ENCODE measurements at regions not wholly inside any gene's neighbourhood (a gene's known extent, or its start where the extent isn't known, plus 50 kb on each side); places are given as distances from the start of the nearest gene placed in this dataset.
"Not testable (repeated sequence)": the region's sequence is repeated elsewhere in the genome, so short reads cannot be mapped to it uniquely, and the experiment has no call there.

DNA sequence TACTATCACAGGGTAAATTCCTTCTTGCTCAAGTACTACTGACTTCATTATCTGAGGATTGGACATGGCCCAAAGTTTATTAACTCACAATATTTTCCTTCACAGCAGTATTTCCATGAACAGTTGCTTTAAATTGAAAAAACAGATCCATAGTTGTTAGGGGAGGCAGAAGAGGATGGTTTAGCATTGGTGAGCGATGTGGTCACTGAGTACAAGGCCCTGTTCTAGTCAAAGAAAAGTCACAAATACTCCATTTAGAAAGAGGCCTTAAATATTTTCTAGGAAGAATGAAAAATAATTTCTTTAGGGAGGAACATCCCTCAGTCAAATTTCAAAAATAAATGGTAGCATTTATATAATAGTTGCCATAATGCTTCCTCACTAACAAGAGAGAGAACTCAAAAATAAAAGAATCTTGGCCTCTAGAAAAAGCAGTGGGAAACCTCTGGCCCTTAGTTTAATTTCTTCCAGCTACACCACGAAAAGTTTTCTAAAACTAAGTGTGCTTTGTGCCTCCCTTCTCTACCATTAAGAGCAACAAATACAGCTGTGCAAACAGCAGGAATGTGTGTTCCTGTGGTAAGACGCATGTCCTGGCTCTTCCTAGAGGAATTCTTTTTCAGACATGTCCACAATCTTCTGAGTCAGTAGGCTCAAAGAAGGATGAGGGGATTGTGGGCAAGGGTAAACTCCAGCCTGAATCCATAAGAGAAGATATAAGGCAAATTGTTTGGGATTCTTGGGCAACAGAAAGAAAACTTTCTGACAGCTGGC, 105.7 kb downstream of the HOXA1 start:
- no peak overlapping the region for H3K4me3 Mint-ChIP-seq
- no peaks in the 10 kb centered on the region for H3K9me3 Mint-ChIP-seq (ENCODE audit: low read depth)
- ChIA-PET POLR2A (no interaction called here), CTCF (interaction anchor here (0.6 to 0.7 kb wide), 2 partner anchors 1018 to 1584 kb away, joined by 3 read pairs; no protein-coding TSS in a partner anchor)
- DNase-seq (no peak), ATAC-seq (no peak)
- no peaks in the 10 kb centered on the region for H3K27me3 Mint-ChIP-seq
- no peak overlapping the region for H3K27ac Mint-ChIP-seq
- intact Hi-C loops (cut with DNase I, micrococcal nuclease) = no loop called here
- H3K36me3 Mint-ChIP-seq (ENCODE audit: low read depth) = no peaks in the 10 kb centered on the region
- no peaks in the 10 kb centered on the region for H3K4me1 Mint-ChIP-seq

- CTCF ChIA-PET = no interaction called here
These were observed 106.9 kb downstream of the HOXA1 start for GRCh38 chr7:26988836-26989374.

DNA sequence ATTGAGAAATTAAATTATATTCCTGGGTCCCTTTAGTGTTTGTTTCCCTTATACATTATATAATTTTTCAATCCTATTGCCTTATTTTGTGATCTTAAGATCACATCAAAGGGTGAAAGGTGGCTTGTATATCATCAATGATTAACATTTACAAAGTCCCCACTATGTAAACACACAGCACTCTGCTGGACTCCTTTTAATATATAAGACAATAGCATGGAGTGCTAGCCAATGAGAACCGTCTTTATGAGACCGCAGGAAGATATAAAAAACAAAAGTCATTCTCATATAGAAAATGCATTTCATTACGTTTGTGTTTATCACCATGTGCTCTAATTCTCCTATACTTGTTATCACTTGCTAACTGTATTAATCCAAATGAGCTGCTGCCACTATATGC, 108.5 kb downstream of the HOXA1 start:
- ATAC-seq = peak; percentile 26
- POLR2A ChIA-PET = no interaction called here
- H3K27ac Mint-ChIP-seq = no peak overlapping the region

More at GRCh38 chr7:26988836-26989374, 106.9 kb downstream of the HOXA1 start:
- peaks cover under 1% of the 10 kb centered on the region for H3K27me3 Mint-ChIP-seq
- ATAC-seq (no peak), DNase-seq (no peak)
- H3K27ac Mint-ChIP-seq = no peak overlapping the region
- no peaks in the 10 kb centered on the region for H3K4me1 Mint-ChIP-seq
- POLR2A ChIA-PET = no interaction called here
- no peaks in the 10 kb centered on the region for H3K9me3 Mint-ChIP-seq (ENCODE audit: low read depth)
- H3K36me3 Mint-ChIP-seq (ENCODE audit: low read depth) = no peaks in the 10 kb centered on the region
- intact Hi-C loops (cut with DNase I, micrococcal nuclease) = no loop called here
- no peak overlapping the region for H3K4me3 Mint-ChIP-seq

DNA sequence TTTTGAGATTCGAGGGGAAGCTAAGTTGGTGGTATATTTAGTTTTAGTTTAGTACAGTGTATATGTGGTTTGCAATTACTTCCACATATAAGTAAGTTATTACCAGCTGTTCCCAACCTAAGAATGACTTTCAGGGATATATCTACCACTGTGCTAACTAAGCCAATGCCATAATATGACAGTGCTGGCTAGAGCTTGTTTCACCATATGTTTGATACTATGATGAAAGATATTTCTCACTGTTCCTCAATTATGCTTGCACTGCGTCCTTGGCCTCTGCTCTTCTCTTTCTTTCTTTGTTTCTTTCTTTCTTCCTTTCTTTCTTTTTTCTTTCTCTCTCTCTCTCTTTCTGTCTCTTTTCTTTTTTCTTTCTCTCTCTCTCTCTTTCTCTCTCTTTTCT, 113.8 kb upstream of the SKAP2 start:
- DNase-seq = no peak
- intact Hi-C loops (cut with DNase I, micrococcal nuclease) = no loop called here
- H3K27me3 Mint-ChIP-seq = peaks cover 8% of the 10 kb centered on the region
- CTCF ChIA-PET = interaction anchor here (1.0 kb wide), 1 partner anchor 32 kb away, joined by 3 read pairs; no protein-coding TSS in a partner anchor
- no peak overlapping the region for H3K27ac Mint-ChIP-seq
- H3K36me3 Mint-ChIP-seq (ENCODE audit: low read depth) = no peaks in the 10 kb centered on the region
- no peaks in the 10 kb centered on the region for H3K9me3 Mint-ChIP-seq (ENCODE audit: low read depth)
- H3K4me3 Mint-ChIP-seq = no peak overlapping the region
- H3K4me1 Mint-ChIP-seq = no peaks in the 10 kb centered on the region
- ATAC-seq = no peak
- POLR2A ChIA-PET = no interaction called here

More for the DNA sequence above, 108.5 kb downstream of the HOXA1 start:
- CTCF ChIA-PET = no interaction called here
- no peaks in the 10 kb centered on the region for H3K4me1 Mint-ChIP-seq
- H3K36me3 Mint-ChIP-seq (ENCODE audit: low read depth) = no peaks in the 10 kb centered on the region
- no peak overlapping the region for H3K4me3 Mint-ChIP-seq
- intact Hi-C loops (cut with DNase I, micrococcal nuclease) = no loop called here
- no peak for DNase-seq
- peaks cover 5% of the 10 kb centered on the region for H3K27me3 Mint-ChIP-seq
- H3K9me3 Mint-ChIP-seq (ENCODE audit: low read depth) = no peaks in the 10 kb centered on the region

- Mint-ChIP-seq H3K27ac (no peak overlapping the region), H3K4me1 (no peaks in the 10 kb centered on the region), H3K27me3 (peaks cover 3% of the 10 kb centered on the region), H3K36me3 (ENCODE audit: low read depth) (no peaks in the 10 kb centered on the region), H3K9me3 (ENCODE audit: low read depth) (peaks cover 11% of the 10 kb centered on the region), H3K4me3 (no peak overlapping the region)
- DNase-seq = no peak
- intact Hi-C loops (cut with DNase I, micrococcal nuclease) = no loop called here
- ChIA-PET POLR2A (no interaction called here), CTCF (no interaction called here)
- no peak for ATAC-seq
These were observed 112.5 kb upstream of the SKAP2 start for GRCh38 chr7:26976840-26977239.

DNA sequence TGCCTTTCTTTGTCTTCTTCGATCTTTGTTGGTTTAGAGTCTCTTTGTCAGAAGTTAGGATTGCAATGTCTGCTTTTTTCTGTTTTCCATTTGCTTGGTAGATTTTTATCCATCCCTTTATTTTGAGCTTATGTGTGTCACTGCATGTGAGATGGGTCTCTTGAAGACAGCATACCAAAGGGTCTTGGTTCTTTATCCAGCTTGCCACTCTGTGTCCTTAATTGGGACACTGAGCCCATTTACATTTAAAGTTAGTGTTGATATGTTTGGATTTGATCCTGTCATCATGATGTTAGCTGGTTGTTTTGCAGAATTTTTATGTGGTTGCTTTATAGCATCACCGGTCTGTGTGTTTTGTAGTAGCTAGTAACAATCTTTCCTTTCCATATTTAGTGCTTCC, 107.5 kb upstream of the SKAP2 start:
- H3K36me3 Mint-ChIP-seq (ENCODE audit: low read depth); H3K4me3 Mint-ChIP-seq; intact Hi-C loops (cut with DNase I, micrococcal nuclease); DNase-seq; H3K27ac Mint-ChIP-seq; ATAC-seq; POLR2A ChIA-PET; H3K4me1 Mint-ChIP-seq: not testable (repeated sequence)
- Mint-ChIP-seq H3K27me3 (peaks cover 11% of the 10 kb centered on the region), H3K9me3 (ENCODE audit: low read depth) (peaks cover 19% of the 10 kb centered on the region)
- CTCF ChIA-PET = interaction anchor here (1.2 kb wide), 1 partner anchor 28 kb away, joined by 4 read pairs; no protein-coding TSS in a partner anchor

- H3K36me3 Mint-ChIP-seq (ENCODE audit: low read depth) = no peaks in the 10 kb centered on the region
- no peak overlapping the region for H3K27ac Mint-ChIP-seq
- CTCF ChIA-PET = no interaction called here
- intact Hi-C loops (cut with DNase I, micrococcal nuclease) = no loop called here
- peaks cover 3% of the 10 kb centered on the region for H3K27me3 Mint-ChIP-seq
- POLR2A ChIA-PET = no interaction called here
- no peak overlapping the region for H3K4me3 Mint-ChIP-seq
- H3K4me1 Mint-ChIP-seq = no peaks in the 10 kb centered on the region
- DNase-seq (no peak), ATAC-seq (no peak)
- H3K9me3 Mint-ChIP-seq (ENCODE audit: low read depth) = no peaks in the 10 kb centered on the region
These were observed 101.3 kb upstream of the SKAP2 start for GRCh38 chr7:26965724-26966123.

DNA sequence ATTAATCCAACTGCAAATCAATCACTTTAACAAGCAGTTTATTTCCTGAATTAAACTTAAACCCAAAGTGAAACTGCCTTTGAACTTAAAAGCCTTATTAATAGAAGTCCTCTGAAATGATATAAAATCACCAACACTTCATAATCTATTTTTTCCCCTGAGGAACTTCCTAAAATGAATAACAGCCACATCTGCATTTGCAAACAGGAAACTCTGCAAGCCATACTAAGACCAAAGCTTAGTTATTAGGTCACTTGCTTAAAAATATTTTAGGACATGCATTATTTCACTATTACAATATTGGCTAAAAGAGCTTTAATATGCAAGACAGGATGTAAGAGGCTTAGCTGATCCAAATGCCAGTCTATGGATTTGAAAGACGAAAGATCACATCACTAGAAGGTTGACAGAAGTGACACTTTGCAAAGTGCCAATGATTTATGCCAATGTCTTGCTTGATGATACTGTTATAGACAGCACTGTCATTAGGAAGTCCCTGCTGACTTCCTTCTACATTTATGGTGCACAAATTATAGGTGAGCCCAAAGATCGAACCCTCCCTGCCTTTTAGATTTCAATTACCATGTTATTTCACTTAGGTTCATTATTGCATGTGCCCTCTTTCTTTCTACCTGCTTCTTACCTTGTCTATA, 99.9 kb upstream of the SKAP2 start:
- no peak overlapping the region for H3K27ac Mint-ChIP-seq
- no peaks in the 10 kb centered on the region for H3K4me1 Mint-ChIP-seq
- intact Hi-C loops (cut with DNase I, micrococcal nuclease) = no loop called here
- no peaks in the 10 kb centered on the region for H3K36me3 Mint-ChIP-seq (ENCODE audit: low read depth)
- ChIA-PET CTCF (no interaction called here), POLR2A (no interaction called here)
- ATAC-seq (no peak), DNase-seq (no peak)
- no peaks in the 10 kb centered on the region for H3K9me3 Mint-ChIP-seq (ENCODE audit: low read depth)
- no peak overlapping the region for H3K4me3 Mint-ChIP-seq
- H3K27me3 Mint-ChIP-seq = no peaks in the 10 kb centered on the region

DNA sequence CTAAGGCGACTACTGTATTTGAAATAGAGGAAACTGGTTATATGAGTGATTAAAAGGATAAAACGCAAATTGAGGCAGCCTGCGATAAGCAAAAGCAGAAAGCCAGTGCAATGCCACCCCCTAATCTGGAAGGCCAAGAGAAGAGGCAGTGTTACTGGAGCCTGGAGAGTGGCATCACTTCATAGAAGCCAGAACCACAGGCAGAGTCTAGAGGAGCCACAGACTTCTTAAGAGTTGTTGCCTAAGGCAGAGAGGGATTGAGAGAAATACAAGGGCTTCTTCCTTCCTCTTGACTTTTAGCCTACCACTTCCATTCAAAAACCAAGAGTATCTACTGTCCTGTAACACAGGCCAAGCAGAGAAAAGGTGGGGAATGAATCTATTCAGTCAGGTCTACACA, 94.9 kb upstream of the SKAP2 start:
- Mint-ChIP-seq H3K9me3 (ENCODE audit: low read depth) (no peaks in the 10 kb centered on the region), H3K27ac (no peak overlapping the region), H3K36me3 (ENCODE audit: low read depth) (no peaks in the 10 kb centered on the region), H3K27me3 (peaks cover 6% of the 10 kb centered on the region), H3K4me1 (no peaks in the 10 kb centered on the region), H3K4me3 (no peak overlapping the region)
- intact Hi-C loops (cut with DNase I, micrococcal nuclease) = no loop called here
- ChIA-PET POLR2A (no interaction called here), CTCF (interaction anchor here (1.1 kb wide), 1 partner anchor 9 kb away, joined by 3 read pairs; no protein-coding TSS in a partner anchor)
- ATAC-seq (no peak), DNase-seq (no peak)

DNA sequence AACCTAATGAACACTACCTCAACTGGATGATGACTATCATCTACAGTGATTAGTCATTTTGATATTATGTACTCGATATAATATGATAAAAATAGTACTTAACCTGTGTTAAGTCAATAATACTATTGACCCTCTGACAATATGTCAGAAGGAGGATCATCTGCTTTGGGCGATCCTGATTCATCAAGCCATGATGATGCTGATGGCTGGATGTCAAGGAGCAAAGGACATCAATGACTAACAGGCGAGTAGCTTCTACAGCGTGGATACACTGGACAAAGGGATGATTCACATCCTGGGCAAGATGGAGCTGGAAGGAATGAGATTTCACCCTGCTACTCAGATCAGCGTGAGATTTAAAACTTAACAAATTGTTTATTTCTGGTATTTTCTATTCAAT, 94.4 kb upstream of the SKAP2 start:
- Mint-ChIP-seq H3K27ac (no peak overlapping the region), H3K4me3 (no peak overlapping the region), H3K9me3 (ENCODE audit: low read depth) (no peaks in the 10 kb centered on the region), H3K4me1 (no peaks in the 10 kb centered on the region), H3K36me3 (ENCODE audit: low read depth) (no peaks in the 10 kb centered on the region), H3K27me3 (peaks cover 6% of the 10 kb centered on the region)
- CTCF ChIA-PET = interaction anchor here (1.1 kb wide), 1 partner anchor 8 kb away, joined by 3 read pairs; no protein-coding TSS in a partner anchor
- intact Hi-C loops (cut with DNase I, micrococcal nuclease) = no loop called here
- POLR2A ChIA-PET = no interaction called here
- ATAC-seq (no peak), DNase-seq (no peak)

DNA sequence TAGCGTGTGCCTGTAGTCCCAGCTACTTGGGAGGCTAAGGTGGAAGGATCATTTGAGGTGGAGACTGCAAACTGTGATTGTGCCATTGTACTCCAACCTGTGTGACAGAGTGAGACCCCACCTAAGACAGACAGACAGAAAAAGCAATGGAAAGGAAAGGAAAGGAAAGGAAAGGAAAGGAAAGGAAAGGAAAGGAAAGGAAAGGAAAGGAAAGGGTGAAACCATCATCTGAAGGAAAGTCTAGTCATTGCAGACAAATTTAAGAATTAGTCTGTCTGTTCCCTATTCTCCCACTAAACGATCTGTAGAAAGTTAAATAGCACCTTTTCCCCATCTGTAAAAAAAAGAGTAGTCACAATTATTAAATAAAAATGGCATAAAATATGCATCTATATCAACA, 91.1 kb upstream of the SKAP2 start:
- peaks cover 17% of the 10 kb centered on the region for H3K27me3 Mint-ChIP-seq
- no peaks in the 10 kb centered on the region for H3K4me1 Mint-ChIP-seq
- ATAC-seq (no peak), DNase-seq (no peak)
- H3K9me3 Mint-ChIP-seq (ENCODE audit: low read depth) = no peaks in the 10 kb centered on the region
- POLR2A ChIA-PET = no interaction called here
- H3K4me3 Mint-ChIP-seq = no peak overlapping the region
- intact Hi-C loops (cut with DNase I, micrococcal nuclease) = no loop called here
- no peak overlapping the region for H3K27ac Mint-ChIP-seq
- CTCF ChIA-PET = interaction anchor here (0.6 kb wide), 1 partner anchor 81 kb away, joined by 4 read pairs; no protein-coding TSS in a partner anchor
- no peaks in the 10 kb centered on the region for H3K36me3 Mint-ChIP-seq (ENCODE audit: low read depth)

- H3K27me3 Mint-ChIP-seq = peaks cover 17% of the 10 kb centered on the region
- no peaks in the 10 kb centered on the region for H3K36me3 Mint-ChIP-seq (ENCODE audit: low read depth)
- no peaks in the 10 kb centered on the region for H3K4me1 Mint-ChIP-seq
- no peaks in the 10 kb centered on the region for H3K9me3 Mint-ChIP-seq (ENCODE audit: low read depth)
- no peak overlapping the region for H3K4me3 Mint-ChIP-seq
- no peak overlapping the region for H3K27ac Mint-ChIP-seq
- no peak for ATAC-seq
- no peak for DNase-seq
- ChIA-PET CTCF (interaction anchor here (0.6 kb wide), 1 partner anchor 82 kb away, joined by 4 read pairs; no protein-coding TSS in a partner anchor), POLR2A (no interaction called here)
- intact Hi-C loops (cut with DNase I, micrococcal nuclease) = no loop called here
These were observed 90.6 kb upstream of the SKAP2 start for GRCh38 chr7:26954951-26955350.
